DND-41 (cell line): ENCODE measurements at regions not wholly inside any gene's neighbourhood (a gene's known extent, or its start where the extent isn't known, plus 50 kb on each side); places are given as distances from the start of the nearest gene placed in this dataset.

Experiments
- ATAC-seq: fragments of 200-7000 bp; cut with Tn5 transposase; 3 replicates; pipeline ENCODE4 v1.9.1; 2021; ENCODE audit warnings: low read depth; ENCODE audit not compliant: insufficient read depth
- DNase-seq: peaks from one replicate; pipeline ENCODE4 v3.0.0-alpha.2; 2020
- H2AFZ ChIP-seq: 2 replicates; pipeline ENCODE4 v1.6.0; 2012; ENCODE audit warnings: low read depth, low read length
- H3K27ac ChIP-seq: 2 replicates; pipeline ENCODE4 v1.5.1; 2012; ENCODE audit warnings: low read length, inconsistent platforms
- H3K27me3 ChIP-seq: fragments of 200-600 bp; sonication (generic); 2 replicates; pipeline ENCODE4 v1.6.0; 2012; ENCODE audit warnings: low read length, mild to moderate bottlenecking, inconsistent platforms; ENCODE audit not compliant: insufficient read depth, poor library complexity
- H3K36me3 ChIP-seq: 2 replicates; pipeline ENCODE4 v1.5.1; 2012; ENCODE audit warnings: low read length, inconsistent platforms; ENCODE audit not compliant: insufficient read depth
- H3K4me1 ChIP-seq: 2 replicates; pipeline ENCODE4 v1.5.1; 2012; ENCODE audit warnings: mild to moderate bottlenecking, low read length; ENCODE audit not compliant: insufficient read depth
- H3K4me2 ChIP-seq: 2 replicates; pipeline ENCODE4 v1.6.0; 2012; ENCODE audit warnings: mild to moderate bottlenecking, moderate library complexity, low read length, inconsistent platforms; ENCODE audit not compliant: insufficient read depth
- H3K4me3 ChIP-seq, 2 experiments: fragments of 200-600 bp in 1 of 2; shearing (Covaris generic) in 1 of 2; 2 replicates each; pipeline ENCODE4 v1.5.1; 2012 to 2016; ENCODE audit warnings: inconsistent platforms in 2 of 2, low read length in 2 of 2, mild to moderate bottlenecking in 2 of 2, low read depth in 1 of 2, moderate library complexity in 1 of 2
- H3K79me2 ChIP-seq: 2 replicates; pipeline ENCODE4 v1.6.0; 2012; ENCODE audit warnings: low read length, inconsistent platforms; ENCODE audit not compliant: insufficient read depth
- H3K9ac ChIP-seq: 2 replicates; pipeline ENCODE4 v1.6.0; 2012; ENCODE audit warnings: low read depth, mild to moderate bottlenecking, inconsistent platforms, low read length, moderate library complexity
- H3K9me3 ChIP-seq: 2 replicates; pipeline ENCODE4 v1.5.1; 2012; ENCODE audit warnings: low read length, moderate library complexity, mild to moderate bottlenecking, inconsistent platforms; ENCODE audit not compliant: insufficient read depth, severe bottlenecking
- H4K20me1 ChIP-seq: 2 replicates; pipeline ENCODE4 v1.6.0; 2012; ENCODE audit warnings: low read length; ENCODE audit not compliant: insufficient read depth
- CTCF ChIP-seq: IDR thresholded peaks from 2 replicates; pipeline ENCODE4 v1.5.1; 2012; ENCODE audit warnings: borderline replicate concordance, low read length, moderate library complexity, mild to moderate bottlenecking; ENCODE audit not compliant: poor library complexity, severe bottlenecking; ENCODE audit errors: extremely low read depth
- EZH2 ChIP-seq: IDR thresholded peaks from 3 replicates; pipeline ENCODE4 v1.6.1; 2012; ENCODE audit warnings: borderline replicate concordance, low read depth, mild to moderate bottlenecking, moderate library complexity, low read length, inconsistent platforms; ENCODE audit not compliant: severe bottlenecking

DNA sequence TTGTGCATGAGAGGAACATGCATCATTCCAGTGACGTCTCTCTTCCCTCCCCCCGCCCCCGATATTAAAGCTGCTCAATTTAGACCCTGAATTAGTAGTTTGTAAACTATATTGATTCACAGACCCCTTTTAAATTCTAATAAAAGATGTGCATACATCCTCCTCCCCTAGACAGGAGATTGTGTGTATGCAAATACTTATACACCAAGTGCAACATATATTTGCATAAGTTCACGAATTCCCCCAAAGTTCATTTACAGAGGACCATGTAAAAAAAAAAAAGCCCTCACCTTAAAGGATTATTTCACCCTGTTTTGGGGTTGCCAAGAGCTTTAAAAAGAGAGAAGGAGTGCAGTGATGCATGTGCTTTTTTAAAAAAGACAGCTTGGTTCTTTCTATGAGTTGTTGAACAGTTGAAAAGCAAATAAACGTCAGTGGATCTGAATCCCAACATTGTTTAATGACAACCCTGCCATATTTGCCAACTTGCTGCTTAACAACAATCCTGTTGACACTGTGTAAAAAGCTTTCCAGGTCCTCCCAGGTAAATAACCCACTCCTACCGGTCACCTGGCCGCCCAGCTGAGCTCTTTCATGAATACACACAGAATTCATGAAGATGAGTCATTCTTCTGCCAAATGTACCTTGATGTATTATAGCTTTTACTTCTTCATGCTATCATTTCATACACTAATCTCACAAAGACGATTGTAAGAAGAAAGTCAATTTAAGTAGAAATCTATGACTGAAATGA lies 211.5 kb downstream of the IKZF2 start:
- Histone ChIP-seq H3K27ac (no peak overlapping the region), H3K4me1 (peaks cover 11% of the 10 kb centered on the region), H3K4me3 (no peak overlapping the region), H3K79me2 (no peaks in the 10 kb centered on the region), H3K9ac (no peak overlapping the region), H3K4me2 (no peak overlapping the region), H2AFZ (no peak overlapping the region), H3K9me3 (no peaks in the 10 kb centered on the region), H3K36me3 (0 out of 2 replicates have a peak, but pooled peaks cover 6% of the 10 kb centered on the region), H4K20me1 (no peaks in the 10 kb centered on the region), H3K27me3 (no peaks in the 10 kb centered on the region)
- ATAC-seq (no peak), DNase-seq (no peak)
- TF ChIP-seq EZH2 (no peak), CTCF (no peak)

DNA sequence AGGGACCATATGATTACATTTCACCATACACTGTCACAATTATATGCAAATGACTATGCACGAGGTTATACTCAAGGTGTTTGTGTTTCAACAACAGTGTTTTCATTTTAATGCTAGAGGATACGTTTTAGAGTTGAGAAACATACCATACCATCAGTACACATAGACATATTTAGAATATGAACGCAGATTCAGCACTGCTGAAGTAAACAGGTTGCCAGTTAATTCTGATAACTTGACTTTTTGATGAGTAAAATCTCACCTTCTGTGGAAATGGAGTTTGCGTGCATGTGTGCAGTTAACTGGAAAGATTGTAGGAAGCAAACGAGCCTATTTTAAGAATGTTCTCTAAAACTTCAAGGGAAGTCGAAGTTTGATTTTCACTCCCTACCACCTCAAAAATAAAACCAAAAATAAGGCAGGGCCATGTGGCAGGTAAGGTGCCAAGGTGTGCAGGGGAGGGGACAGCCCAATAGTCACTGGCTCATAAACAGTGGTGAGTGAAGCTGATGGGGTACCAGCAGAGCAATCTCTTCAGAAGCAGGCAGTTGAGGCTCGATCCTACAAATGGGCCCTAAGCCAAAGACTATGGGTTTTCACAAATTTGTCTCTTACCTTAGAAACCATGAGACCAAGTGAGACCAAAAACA lies 213.1 kb downstream of the IKZF2 start:
- ATAC-seq, result no peak
- H3K36me3 ChIP-seq, result no peaks in the 10 kb centered on the region
- TF ChIP-seq EZH2 (no peak), CTCF (no peak)

DNA sequence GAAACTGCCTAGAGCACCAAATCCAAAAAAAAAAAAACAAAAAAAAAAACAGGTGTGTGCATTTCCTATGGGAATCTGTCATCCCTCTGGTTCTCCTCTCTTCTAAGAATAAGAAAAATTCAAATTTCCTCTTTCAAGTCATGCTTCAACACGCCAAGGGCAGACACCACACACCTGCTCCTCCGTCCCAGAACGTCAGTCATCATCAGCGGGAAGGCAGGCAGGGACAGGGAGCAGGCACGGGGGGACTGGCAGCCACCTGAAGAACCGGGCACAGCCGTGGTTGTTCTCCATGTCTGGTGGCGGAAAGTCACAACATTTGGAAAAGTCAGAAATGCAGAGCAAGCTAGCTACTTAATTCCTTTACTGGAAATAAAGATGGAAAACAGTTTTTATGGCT lies 214.8 kb downstream of the IKZF2 start:
- H3K79me2 ChIP-seq, result no peaks in the 10 kb centered on the region
- no peaks in the 10 kb centered on the region for H4K20me1 ChIP-seq
- H3K27me3 ChIP-seq, result no peaks in the 10 kb centered on the region
- no peak overlapping the region for H2AFZ ChIP-seq
- H3K27ac ChIP-seq, result no peak overlapping the region; the same call in 1 of the 2 replicates
- no peak overlapping the region for H3K9ac ChIP-seq
- peaks cover 11% of the 10 kb centered on the region for H3K4me1 ChIP-seq
- DNase-seq (no peak), ATAC-seq (0 out of 3 replicates have a peak, but pooled peaks have one; percentile 24)
- no peak overlapping the region for H3K4me3 ChIP-seq
- H3K36me3 ChIP-seq, result no peaks in the 10 kb centered on the region
- no peak overlapping the region for H3K4me2 ChIP-seq
- TF ChIP-seq EZH2, result no peak
- TF ChIP-seq CTCF, result no peak
- H3K9me3 ChIP-seq, result no peaks in the 10 kb centered on the region

More for the DNA sequence above, 213.1 kb downstream of the IKZF2 start:
- no peak for DNase-seq
- Histone ChIP-seq H4K20me1 (no peaks in the 10 kb centered on the region), H3K4me1 (peaks cover 11% of the 10 kb centered on the region), H3K4me3 (no peak overlapping the region), H3K9ac (no peak overlapping the region), H3K79me2 (no peaks in the 10 kb centered on the region), H3K27ac (no peak overlapping the region), H3K9me3 (no peaks in the 10 kb centered on the region), H3K4me2 (no peak overlapping the region), H2AFZ (no peak overlapping the region), H3K27me3 (no peaks in the 10 kb centered on the region)
